Breast epithelium (tissue), 4 donors: ENCODE measurements at regions not wholly inside any gene's neighbourhood (a gene's known extent, or its start where the extent isn't known, plus 50 kb on each side); places are given as distances from the start of the nearest gene placed in this dataset.
"Not testable (repeated sequence)": the region's sequence is repeated elsewhere in the genome, so short reads cannot be mapped to it uniquely, and the experiment has no call there.

Experiments used
- DNase-seq, 2 donors: peaks; one replicate each; pipeline ENCODE4 v3.0.0-alpha.2; 2019; ENCODE audit warnings: low spot score in 2 of 2
- H3K27ac ChIP-seq, 2 donors: fragments of 200-600 bp; sonication (generic) in 1 of 2; one replicate each; pipeline ENCODE4 v1.5.1; 2016 to 2019; ENCODE audit warnings: mild to moderate bottlenecking in 1 of 2
- H3K27me3 ChIP-seq, 2 donors: fragments of 200-600 bp; sonication (generic) in 1 of 2; one replicate each; pipeline versions ENCODE4 v1.5.1 to v1.6.0; 2017 to 2019; ENCODE audit warnings: control low read depth in 1 of 2, mild to moderate bottlenecking in 1 of 2
- H3K36me3 ChIP-seq: fragments of 200-600 bp; one replicate; pipeline ENCODE4 v1.5.1; 2019
- H3K4me1 ChIP-seq, 2 donors: fragments of 200-600 bp; sonication (generic); one replicate each; pipeline ENCODE4 v1.5.1; 2016 to 2019; ENCODE audit warnings: control low read depth in 1 of 2
- H3K4me3 ChIP-seq, 3 donors: fragments of 200-600 bp; sonication (generic); 1 replicate in 2 of 3; 2 replicates in 1 of 3; pipeline ENCODE4 v1.5.1; 2016 to 2019; ENCODE audit warnings: mild to moderate bottlenecking in 3 of 3, moderate library complexity in 2 of 3
- H3K9me3 ChIP-seq, 2 donors: fragments of 200-600 bp; sonication (generic) in 1 of 2; one replicate each; pipeline ENCODE4 v1.5.1; 2016 to 2019; ENCODE audit warnings: control low read depth in 1 of 2
- CTCF ChIP-seq, 3 donors: fragments of 450-650 bp; IDR thresholded peaks; one replicate each; pipeline ENCODE4 v1.5.1; 2016 to 2017; ENCODE audit warnings: antibody characterized with exemption in 3 of 3, mild to moderate bottlenecking in 3 of 3, moderate library complexity in 3 of 3
- POLR2A ChIP-seq: fragments of 450-650 bp; IDR thresholded peaks from one replicate; pipeline ENCODE4 v1.6.1; 2016; ENCODE audit warnings: antibody characterized with exemption, mild to moderate bottlenecking, moderate library complexity
- POLR2AphosphoS5 ChIP-seq, 3 donors: sonication (generic); formaldehyde crosslinking; IDR thresholded peaks; one replicate each; pipeline ENCODE4 v1.6.1; 2017; ENCODE audit warnings: antibody characterized with exemption in 3 of 3
- intact Hi-C: fragments of 100-400 bp; cut with DNase I; formaldehyde crosslinking; loops from one replicate; pipeline ENCODE4 v1.15.1; 2023; ENCODE audit warnings: low total_unique reads

GRCh38 chr7:115183431-115184057 lies 261.6 kb downstream of the MDFIC start:
- Histone ChIP-seq H3K9me3 (no peaks in the 10 kb centered on the region), H3K27ac (no peak overlapping the region), H3K27me3 (no peaks in the 10 kb centered on the region), H3K4me1 (no peaks in the 10 kb centered on the region), H3K36me3 (no peaks in the 10 kb centered on the region), H3K4me3 (no peak overlapping the region)
- no peak for DNase-seq
- no peak for TF ChIP-seq CTCF (IDR thresholded peaks at IDR 0.05)
- no peak for TF ChIP-seq POLR2AphosphoS5 (IDR thresholded peaks at IDR 0.05)
- no peak for TF ChIP-seq POLR2A
- intact Hi-C loops, result no loop called here

- TF ChIP-seq POLR2AphosphoS5 (IDR thresholded peaks at IDR 0.05), result no peak
- H3K9me3 ChIP-seq, result no peaks in the 10 kb centered on the region
- no peaks in the 10 kb centered on the region for H3K4me1 ChIP-seq
- H3K27ac ChIP-seq, result no peak overlapping the region
- intact Hi-C loops, result no loop called here
- no peak overlapping the region for H3K4me3 ChIP-seq
- no peak for DNase-seq
- H3K36me3 ChIP-seq, result no peaks in the 10 kb centered on the region
- H3K27me3 ChIP-seq, result no peaks in the 10 kb centered on the region
These were observed 256.9 kb downstream of the MDFIC start for GRCh38 chr7:115178835-115179234.

- H3K4me3 ChIP-seq, result no peak overlapping the region
- DNase-seq, result no peak
- no peaks in the 10 kb centered on the region for H3K9me3 ChIP-seq
- intact Hi-C loops, result no loop called here
- H3K27me3 ChIP-seq, result no peaks in the 10 kb centered on the region
- H3K27ac ChIP-seq, result no peak overlapping the region
- no peaks in the 10 kb centered on the region for H3K36me3 ChIP-seq
- TF ChIP-seq POLR2AphosphoS5 (IDR thresholded peaks at IDR 0.05) (no peak), CTCF (IDR thresholded peaks at IDR 0.05) (no peak), POLR2A (no peak)
- no peaks in the 10 kb centered on the region for H3K4me1 ChIP-seq
These were observed 255.9 kb downstream of the MDFIC start for GRCh38 chr7:115177823-115178222.

GRCh38 chr7:115177103-115177502 lies 255.2 kb downstream of the MDFIC start:
- intact Hi-C loops, result no loop called here
- no peaks in the 10 kb centered on the region for H3K36me3 ChIP-seq
- DNase-seq, result no peak

GRCh38 chr7:115172397-115172796 lies 250.5 kb downstream of the MDFIC start:
- DNase-seq, H3K36me3 ChIP-seq, H3K4me3 ChIP-seq, H3K27ac ChIP-seq, H3K27me3 ChIP-seq, H3K4me1 ChIP-seq, intact Hi-C loops, H3K9me3 ChIP-seq: not testable (repeated sequence)

More at GRCh38 chr7:115177103-115177502, 255.2 kb downstream of the MDFIC start:
- TF ChIP-seq POLR2A (no peak), CTCF (IDR thresholded peaks at IDR 0.05) (no peak), POLR2AphosphoS5 (IDR thresholded peaks at IDR 0.05) (no peak)
- Histone ChIP-seq H3K4me3 (no peak overlapping the region), H3K4me1 (no peaks in the 10 kb centered on the region), H3K27ac (no peak overlapping the region), H3K27me3 (no peaks in the 10 kb centered on the region), H3K9me3 (no peaks in the 10 kb centered on the region)

- DNase-seq, result no peak
- TF ChIP-seq POLR2A, result no peak
- no peak for TF ChIP-seq CTCF (IDR thresholded peaks at IDR 0.05)
- no peak for TF ChIP-seq POLR2AphosphoS5 (IDR thresholded peaks at IDR 0.05)
- no peaks in the 10 kb centered on the region for H3K4me1 ChIP-seq
- H3K4me3 ChIP-seq, result no peak overlapping the region
- H3K27me3 ChIP-seq, result no peaks in the 10 kb centered on the region
- no peaks in the 10 kb centered on the region for H3K36me3 ChIP-seq
- H3K9me3 ChIP-seq, result no peaks in the 10 kb centered on the region
- intact Hi-C loops, result no loop called here
- H3K27ac ChIP-seq, result no peak overlapping the region
These were observed 232.0 kb downstream of the MDFIC start for GRCh38 chr7:115153769-115154477.
